ENCODE measurements at regions not wholly inside any gene's neighbourhood (a gene's known extent, or its start where the extent isn't known, plus 50 kb on each side); places are given as distances from the start of the nearest gene placed in this dataset.
"Not testable (repeated sequence)": the region's sequence is repeated elsewhere in the genome, so short reads cannot be mapped to it uniquely, and the experiment has no call there.

- no peak for DNase-seq
Measured at GRCh38 chr7:52689912-52690311, 345.5 kb upstream of the POM121L12 start.

GRCh38 chr7:52685333-52685732 is 350.1 kb upstream of the POM121L12 start:
- DNase-seq = no peak

- DNase-seq = no peak
Measured at GRCh38 chr7:52684388-52684787, 351.0 kb upstream of the POM121L12 start.

GRCh38 chr7:52682993-52683392 is 352.4 kb upstream of the POM121L12 start:
- no peak for DNase-seq

- DNase-seq = no peak
Measured at GRCh38 chr7:52670608-52671225, 364.7 kb upstream of the POM121L12 start.

- no peak for DNase-seq
Measured at GRCh38 chr7:52669031-52669430, 366.4 kb upstream of the POM121L12 start.

GRCh38 chr7:52668435-52668834 is 367.0 kb upstream of the POM121L12 start:
- no peak for DNase-seq

GRCh38 chr7:52659178-52659577 is 376.3 kb upstream of the POM121L12 start:
- no peak for DNase-seq

- DNase-seq = no peak
Measured at GRCh38 chr7:52656098-52656497, 379.3 kb upstream of the POM121L12 start.

GRCh38 chr7:52652621-52653020 is 382.8 kb upstream of the POM121L12 start:
- DNase-seq = no peak

- no peak for DNase-seq
Measured at GRCh38 chr7:52648872-52649271, 386.6 kb upstream of the POM121L12 start.

GRCh38 chr7:52647046-52647445 is 388.4 kb upstream of the POM121L12 start:
- DNase-seq = no peak

GRCh38 chr7:52639981-52640380 is 395.5 kb upstream of the POM121L12 start:
- DNase-seq = no peak

GRCh38 chr7:52639126-52639525 is 396.3 kb upstream of the POM121L12 start:
- DNase-seq = no peak

- DNase-seq = no peak
Measured at GRCh38 chr7:52635021-52635420, 400.4 kb upstream of the POM121L12 start.

- DNase-seq = no peak
Measured at GRCh38 chr7:52620849-52621248, 414.6 kb upstream of the POM121L12 start.

- DNase-seq = no peak
Measured at GRCh38 chr7:52616552-52616951, 418.9 kb upstream of the POM121L12 start.

GRCh38 chr7:52615021-52615695 is 420.3 kb upstream of the POM121L12 start:
- no peak for DNase-seq

- no peak for DNase-seq
Measured at GRCh38 chr7:52609511-52609910, 425.9 kb upstream of the POM121L12 start.

- no peak for DNase-seq
Measured at GRCh38 chr7:52592698-52593097, 442.7 kb upstream of the POM121L12 start.

GRCh38 chr7:52586704-52587103 is 448.7 kb upstream of the POM121L12 start:
- no peak for DNase-seq

- DNase-seq = no peak
Measured at GRCh38 chr7:52584041-52584440, 451.4 kb upstream of the POM121L12 start.

- DNase-seq = not testable (repeated sequence)
Measured at GRCh38 chr7:52573141-52573540, 462.3 kb upstream of the POM121L12 start.

GRCh38 chr7:52571026-52571425 is 464.4 kb upstream of the POM121L12 start:
- DNase-seq = no peak

GRCh38 chr7:52569151-52569550 is 466.3 kb upstream of the POM121L12 start:
- DNase-seq = no peak

Data from activated CD4-positive, alpha-beta T cell treated with anti-CD3 and anti-CD28 coated beads, Interleukin-2, amount 50 U/mL, for 16 hours (primary cell).